NCI-H69 (cell line): ENCODE measurements at regions not wholly inside any gene's neighbourhood (a gene's known extent, or its start where the extent isn't known, plus 50 kb on each side); places are given as distances from the start of the nearest gene placed in this dataset.
"Not testable (repeated sequence)": the region's sequence is repeated elsewhere in the genome, so short reads cannot be mapped to it uniquely, and the experiment has no call there.

Experiments
- DNase-seq: peaks from one replicate; lab custom pipeline; 2025; lab: John Stamatoyannopoulos, UW

- DNase-seq, result not testable (repeated sequence)
Observed at GRCh38 chr2:94737736-94738342, 133.4 kb upstream of the TEKT4 start.

- DNase-seq, result no peak
Observed at GRCh38 chr2:94753466-94753998, 117.7 kb upstream of the TEKT4 start.

- DNase-seq, result no peak
Observed at GRCh38 chr2:94758546-94758945, 112.7 kb upstream of the TEKT4 start.

- DNase-seq, result no peak
Observed at GRCh38 chr2:94759211-94759610, 112.0 kb upstream of the TEKT4 start.

GRCh38 chr2:94762600-94762999, 108.6 kb upstream of the TEKT4 start:
- no peak for DNase-seq

- DNase-seq, result no peak
Observed at GRCh38 chr2:94763318-94763717, 107.9 kb upstream of the TEKT4 start.

- DNase-seq, result not testable (repeated sequence)
Observed at GRCh38 chr2:94764331-94764730, 106.9 kb upstream of the TEKT4 start.

GRCh38 chr2:94767336-94767735, 103.9 kb upstream of the TEKT4 start:
- no peak for DNase-seq

- DNase-seq, result no peak
Observed at GRCh38 chr2:94769733-94770132, 101.5 kb upstream of the TEKT4 start.

GRCh38 chr2:94774851-94775250, 96.4 kb upstream of the TEKT4 start:
- DNase-seq, result no peak

- no peak for DNase-seq
Observed at GRCh38 chr2:94776036-94776435, 95.2 kb upstream of the TEKT4 start.

GRCh38 chr2:94785105-94785504, 86.1 kb upstream of the TEKT4 start:
- DNase-seq, result not testable (repeated sequence)

GRCh38 chr2:94786424-94786823, 84.8 kb upstream of the TEKT4 start:
- DNase-seq, result not testable (repeated sequence)

- DNase-seq, result not testable (repeated sequence)
Observed at GRCh38 chr2:94790169-94790568, 81.1 kb upstream of the TEKT4 start.

GRCh38 chr2:94797235-94797634, 74.0 kb upstream of the TEKT4 start:
- peak; percentile 11 for DNase-seq
